Testis (tissue), 2 donors: ENCODE measurements at regions not wholly inside any gene's neighbourhood (a gene's known extent, or its start where the extent isn't known, plus 50 kb on each side); places are given as distances from the start of the nearest gene placed in this dataset.

Source experiments
- CTCF ChIP-seq, 3 experiments: fragments of 450-650 bp in 2 of 3; fragments of 200-600 bp in 1 of 3; sonication (generic) in 1 of 3; IDR thresholded peaks; one replicate each; pipeline ENCODE4 v1.5.1; 2016 to 2019; ENCODE audit warnings: antibody characterized with exemption in 3 of 3, mild to moderate bottlenecking in 2 of 3, moderate library complexity in 1 of 3
- POLR2A ChIP-seq: fragments of 450-650 bp; IDR thresholded peaks from one replicate; pipeline ENCODE4 v1.6.1; 2017; ENCODE audit warnings: antibody characterized with exemption, mild to moderate bottlenecking, moderate library complexity

DNA sequence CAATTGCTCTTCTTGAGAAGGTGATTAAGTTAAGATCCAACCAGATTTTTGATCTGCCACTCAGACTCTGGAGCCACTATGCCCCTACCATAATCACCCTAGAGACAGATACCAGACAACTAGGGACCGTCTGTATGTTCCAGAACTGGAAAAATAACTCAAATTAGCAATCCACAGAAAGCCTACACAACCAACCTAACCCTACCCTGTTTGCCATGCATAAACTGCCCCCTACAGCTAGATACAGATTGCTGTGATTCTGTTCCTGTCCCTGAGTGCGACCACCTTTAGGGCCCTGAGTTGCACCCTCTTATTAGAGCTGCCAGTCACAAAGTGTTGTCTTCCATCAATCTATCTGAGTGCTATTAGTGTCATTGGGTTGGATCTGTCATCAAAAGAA, 929.8 kb upstream of the SLITRK1 start:
- TF ChIP-seq CTCF (IDR thresholded peaks at IDR 0.05) (no peak), POLR2A (no peak)
